ENCODE measurements at regions not wholly inside any gene's neighbourhood (a gene's known extent, or its start where the extent isn't known, plus 50 kb on each side); places are given as distances from the start of the nearest gene placed in this dataset.
"Not testable (repeated sequence)": the region's sequence is repeated elsewhere in the genome, so short reads cannot be mapped to it uniquely, and the experiment has no call there.

- no peak for DNase-seq
Observed at GRCh38 chrX:52261125-52261462, 76.4 kb downstream of the MAGED4 start.

DNA sequence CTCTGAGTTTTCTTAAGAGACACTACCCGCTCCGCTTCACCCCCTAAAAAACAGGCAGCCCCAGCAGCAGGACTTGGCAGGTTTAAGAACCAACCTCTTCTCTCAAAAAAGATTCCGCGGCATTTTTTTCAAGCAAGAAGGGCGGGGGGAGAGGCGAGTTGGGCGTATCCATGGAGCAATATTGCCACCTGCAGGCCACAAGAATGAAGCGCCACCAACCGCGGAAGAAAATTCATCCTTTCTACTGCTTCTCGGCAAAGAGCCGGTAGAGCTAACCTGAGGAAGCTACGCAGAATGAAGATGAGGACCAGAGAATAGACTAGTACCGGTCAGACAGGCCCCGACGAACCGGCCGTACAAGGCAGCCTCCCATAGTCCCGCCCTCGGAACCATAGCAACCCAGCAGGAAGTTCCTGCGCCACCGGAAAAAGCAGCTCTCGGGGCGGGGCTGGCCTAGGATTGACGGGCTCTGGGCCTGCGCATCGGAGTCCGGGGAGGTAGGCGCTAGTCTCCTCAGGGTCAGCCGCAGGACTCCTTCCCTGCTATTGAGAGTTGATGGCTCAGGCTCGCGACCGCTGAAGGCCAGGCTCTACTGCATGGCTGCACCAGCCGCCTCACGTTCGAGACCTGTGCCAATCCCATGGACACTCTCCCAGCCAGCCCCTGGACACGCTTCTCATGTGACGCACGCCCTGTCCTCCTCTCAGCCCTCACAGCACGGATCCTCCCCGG lies 76.9 kb downstream of the MAGED4 start:
- peak; percentile 87 for DNase-seq

GRCh38 chrX:52262195-52262546 lies 77.5 kb downstream of the MAGED4 start:
- no peak for DNase-seq

DNA sequence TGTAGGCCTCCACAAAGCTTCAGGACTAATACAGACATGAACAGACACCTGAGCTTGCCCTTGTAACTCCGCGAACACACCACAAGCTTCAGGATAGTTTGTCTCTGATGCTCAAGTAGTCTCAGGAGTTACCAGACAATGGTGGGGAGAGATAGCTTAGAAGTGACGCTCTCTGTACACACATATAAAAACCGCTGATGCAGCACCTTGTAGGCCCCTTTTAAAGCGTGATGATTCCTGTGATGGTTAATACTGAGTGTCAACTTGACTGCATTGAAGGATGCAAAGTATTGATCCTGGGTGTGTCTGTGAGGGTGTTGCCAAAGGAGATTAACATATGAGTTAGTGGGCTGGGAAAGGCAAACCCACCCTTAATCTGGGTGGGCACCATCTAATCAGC lies 78.7 kb downstream of the MAGED4 start:
- DNase-seq = no peak

- no peak for DNase-seq
Observed at GRCh38 chrX:52265713-52266112, 81.0 kb downstream of the MAGED4 start.

GRCh38 chrX:52268502-52268901 lies 83.8 kb downstream of the MAGED4 start:
- not testable (repeated sequence) for DNase-seq

DNA sequence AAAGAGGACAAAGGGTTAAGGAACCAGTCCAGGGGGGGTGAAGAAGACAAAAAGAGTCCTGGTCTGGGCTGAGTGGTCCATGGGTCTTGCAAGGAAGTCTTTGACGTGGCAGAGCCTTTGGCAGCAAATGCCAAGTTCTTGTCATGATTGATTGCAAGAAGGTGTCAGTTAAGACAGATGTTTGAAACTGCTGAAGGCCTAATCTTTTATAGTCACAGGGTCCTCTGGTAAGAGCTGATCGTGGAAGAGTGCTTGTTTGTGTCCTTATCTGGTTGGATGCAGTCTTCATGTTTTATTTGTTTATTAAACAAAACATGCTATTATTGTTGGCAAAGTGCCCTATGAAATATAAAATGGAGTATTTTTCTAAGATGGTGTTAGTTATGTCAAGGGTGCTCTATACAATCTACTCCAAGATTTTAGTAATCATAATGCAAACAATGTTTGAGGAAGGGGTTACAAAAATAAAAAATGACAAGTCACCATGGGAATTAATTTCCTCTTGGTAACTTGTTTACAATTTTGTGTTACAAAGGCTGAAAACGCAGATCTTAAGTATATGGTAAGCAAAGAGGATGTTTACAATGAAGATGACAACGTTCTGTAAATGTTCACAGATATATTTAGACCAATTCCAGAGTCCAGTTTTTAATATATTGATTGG lies 85.9 kb downstream of the MAGED4 start:
- DNase-seq = no peak

- DNase-seq = no peak
Observed at GRCh38 chrX:52271206-52271605, 86.5 kb downstream of the MAGED4 start.

- DNase-seq = no peak
Observed at GRCh38 chrX:52277666-52278065, 91.2 kb upstream of the XAGE2 start.

DNA sequence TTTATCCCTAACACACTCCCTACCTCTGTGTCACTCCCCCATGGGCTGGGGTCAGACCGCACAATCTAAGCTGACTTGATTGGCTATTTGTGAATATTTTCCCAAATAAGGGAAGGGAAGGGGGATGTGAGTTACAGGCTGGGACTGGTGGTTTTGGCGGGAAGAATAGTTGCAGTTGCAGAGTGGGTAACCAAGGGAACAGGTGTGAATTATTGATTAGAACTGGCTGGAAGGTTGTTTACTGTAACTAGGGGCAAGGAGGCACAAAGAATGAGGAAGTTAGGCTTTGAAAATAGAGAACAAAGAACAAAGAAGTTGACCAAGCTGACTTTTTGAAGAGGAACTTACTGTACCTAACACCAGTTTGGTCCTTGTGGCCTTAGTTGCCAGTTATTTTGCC lies 88.0 kb upstream of the XAGE2 start:
- no peak for DNase-seq

GRCh38 chrX:52284865-52285264 lies 84.0 kb upstream of the XAGE2 start:
- DNase-seq = no peak

DNA sequence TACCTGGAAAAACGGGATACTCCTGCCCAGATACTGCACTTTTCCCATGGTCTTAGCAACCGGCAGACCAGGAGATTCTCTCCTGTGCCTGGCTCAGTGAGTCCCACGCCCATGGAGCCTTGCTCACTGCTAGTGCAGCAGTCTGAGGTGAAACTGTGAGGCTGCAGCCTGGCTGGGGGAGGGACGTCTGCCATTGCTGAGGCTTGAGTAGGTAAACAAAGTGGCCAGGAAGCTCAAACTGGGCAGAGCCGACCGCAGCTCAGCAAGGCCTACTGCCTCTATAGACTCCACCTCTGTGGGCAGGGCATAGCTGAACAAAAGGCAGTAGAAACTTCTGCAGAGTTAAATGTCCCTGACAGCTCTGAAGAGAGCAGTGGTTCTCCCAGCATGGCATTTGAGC lies 69.9 kb upstream of the XAGE2 start:
- DNase-seq = not testable (repeated sequence)

- not testable (repeated sequence) for DNase-seq
Observed at GRCh38 chrX:52308532-52308931, 60.3 kb upstream of the XAGE2 start.
